PC-3 (cell line): ENCODE measurements at regions not wholly inside any gene's neighbourhood (a gene's known extent, or its start where the extent isn't known, plus 50 kb on each side); places are given as distances from the start of the nearest gene placed in this dataset.

Source experiments
- ATAC-seq: fragments of 200-7000 bp; cut with Tn5 transposase; 2 replicates; pipeline ENCODE4 v1.9.1; 2020; ENCODE audit warnings: mild to moderate bottlenecking, moderate library complexity
- BruUV-seq: library from RNA; stranded (reverse); fragments of 400-500 nt; replicated peaks from 2 replicates; lab custom pipeline; 2021; lab: Mats Ljungman, UMichigan
- CTCF ChIA-PET: fragments of 300-600 bp; sonication (Branson Sonifier 250); formaldehyde crosslinking; loops from one replicate; lab custom pipeline; 2022; ENCODE audit warnings: antibody characterized with exemption; lab: Charles Lee
- POLR2A ChIA-PET: fragments of 300-600 bp; sonication (Branson Sonifier 250); formaldehyde crosslinking; loops from one replicate; lab custom pipeline; 2022; ENCODE audit warnings: antibody characterized with exemption; ENCODE audit not compliant: unreplicated experiment; lab: Charles Lee
- DNase-seq: peaks from one replicate; pipeline ENCODE4 v3.0.0-alpha.2; 2015
- H2AFZ ChIP-seq: fragments of 300-600 bp; sonication (generic); 2 replicates; pipeline ENCODE4 v1.6.0; 2016; ENCODE audit warnings: antibody characterized with exemption, low read length
- H3F3A ChIP-seq: fragments of 300-600 bp; sonication (generic); one replicate; pipeline ENCODE4 v1.6.0; 2017; ENCODE audit warnings: antibody characterized with exemption, low read length, control low read depth, mild to moderate bottlenecking; ENCODE audit not compliant: unreplicated experiment
- H3K27ac ChIP-seq: fragments of 300-600 bp; sonication (generic); 2 replicates; pipeline ENCODE4 v1.5.1; 2016; ENCODE audit warnings: mild to moderate bottlenecking, low read length
- H3K27me3 ChIP-seq: fragments of 300-600 bp; sonication (generic); 2 replicates; pipeline ENCODE4 v1.6.1; 2016; ENCODE audit warnings: low read length, mixed read lengths
- H3K36me3 ChIP-seq: fragments of 300-600 bp; sonication (generic); 2 replicates; pipeline ENCODE4 v1.6.1; 2016; ENCODE audit warnings: low read depth, mixed run types, low read length, mixed read lengths
- H3K4me1 ChIP-seq: fragments of 300-600 bp; sonication (generic); 2 replicates; pipeline ENCODE4 v1.5.1; 2016; ENCODE audit warnings: low read length; ENCODE audit not compliant: insufficient read depth
- H3K4me2 ChIP-seq: fragments of 300-600 bp; sonication (generic); 2 replicates; pipeline ENCODE4 v1.6.0; 2016; ENCODE audit warnings: low read length
- H3K4me3 ChIP-seq: fragments of 300-600 bp; sonication (generic); 2 replicates; pipeline ENCODE4 v1.5.1; 2016; ENCODE audit warnings: mild to moderate bottlenecking, low read length, mixed read lengths
- H3K79me2 ChIP-seq: fragments of 300-600 bp; sonication (generic); 2 replicates; pipeline ENCODE4 v1.6.1; 2017; ENCODE audit warnings: low read length, mixed read lengths
- H3K9ac ChIP-seq: fragments of 300-600 bp; sonication (generic); 2 replicates; pipeline ENCODE4 v1.6.0; 2016; ENCODE audit warnings: mild to moderate bottlenecking, low read length
- H3K9me2 ChIP-seq: fragments of 300-600 bp; sonication (generic); replicated peaks from 2 replicates; pipeline ENCODE4 v1.6.1; 2016; ENCODE audit warnings: mixed run types, low read length, mixed read lengths
- H3K9me3 ChIP-seq: fragments of 300-600 bp; sonication (generic); 2 replicates; pipeline ENCODE4 v1.6.1; 2016; ENCODE audit warnings: low read length, mixed read lengths
- H4K20me1 ChIP-seq: fragments of 300-600 bp; sonication (generic); 2 replicates; pipeline ENCODE4 v1.6.1; 2016; ENCODE audit warnings: low read length, mixed read lengths
- EZH2 ChIP-seq: fragments of 300-600 bp; sonication (generic); IDR thresholded peaks from one replicate; pipeline ENCODE4 v1.6.1; 2017; ENCODE audit warnings: antibody characterized with exemption, mild to moderate bottlenecking, low read length; ENCODE audit not compliant: unreplicated experiment
- EZH2phosphoT487 ChIP-seq: fragments of 300-600 bp; sonication (generic); IDR thresholded peaks from 2 replicates; pipeline ENCODE4 v1.6.1; 2018; ENCODE audit warnings: mild to moderate bottlenecking, antibody characterized with exemption, low read length, borderline replicate concordance
- intact Hi-C: fragments of 100-400 bp; cut with micrococcal nuclease; formaldehyde crosslinking; loops from 2 replicates; pipeline ENCODE4 v1.9.0; 2023
- TF ChIP-seq, protein P1 (sequence below): fragments of 300-600 bp; sonication (generic); conservative IDR thresholded peaks from 2 replicates; pipeline ENCODE4 v1.5.1; 2017; ENCODE audit warnings: antibody characterized with exemption, low read depth, mild to moderate bottlenecking, low read length

DNA sequence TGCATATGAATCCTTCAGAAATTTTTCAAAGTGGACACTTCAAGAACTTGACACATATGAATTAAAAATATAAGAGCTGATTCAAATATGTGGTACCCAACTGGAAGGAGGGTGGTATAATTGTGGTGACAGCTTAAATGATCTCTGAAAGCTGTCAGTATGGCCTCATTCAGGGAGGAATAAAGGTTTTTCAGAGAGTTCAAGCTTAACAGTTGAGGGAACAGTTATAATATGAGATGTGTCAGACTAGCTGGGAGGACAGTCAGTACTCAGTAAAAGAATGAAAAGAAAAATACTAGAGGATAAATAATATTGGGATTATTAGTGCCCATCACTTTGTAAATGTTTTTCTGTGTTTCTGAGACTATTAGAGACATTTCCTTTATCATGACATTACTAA lies 277.5 kb downstream of the RASSF9 start:
- no peaks in the 10 kb centered on the region for H3K9me3 ChIP-seq
- CTCF ChIA-PET: no interaction called here
- ATAC-seq (no peak; the same call in 1 of the 2 replicates), DNase-seq (no peak)
- no peak overlapping the region for H2AFZ ChIP-seq
- no peaks in the 10 kb centered on the region for H3K36me3 ChIP-seq
- no peak overlapping the region for H3K27ac ChIP-seq
- H3F3A ChIP-seq: no peaks in the 10 kb centered on the region
- BruUV-seq: no TSS peak
- no peaks in the 10 kb centered on the region for H3K27me3 ChIP-seq
- POLR2A ChIA-PET: no interaction called here
- intact Hi-C loops: loop anchor here (5.0 kb wide), 1 partner anchor 71 kb away; no protein-coding TSS in a partner anchor
- H3K4me1 ChIP-seq: peaks cover 8% of the 10 kb centered on the region; the same call in 1 of the 2 replicates
- no peak overlapping the region for H3K9ac ChIP-seq
- TF ChIP-seq EZH2 (no peak), EZH2phosphoT487 (no peak)
- TF ChIP-seq, protein P1, sequence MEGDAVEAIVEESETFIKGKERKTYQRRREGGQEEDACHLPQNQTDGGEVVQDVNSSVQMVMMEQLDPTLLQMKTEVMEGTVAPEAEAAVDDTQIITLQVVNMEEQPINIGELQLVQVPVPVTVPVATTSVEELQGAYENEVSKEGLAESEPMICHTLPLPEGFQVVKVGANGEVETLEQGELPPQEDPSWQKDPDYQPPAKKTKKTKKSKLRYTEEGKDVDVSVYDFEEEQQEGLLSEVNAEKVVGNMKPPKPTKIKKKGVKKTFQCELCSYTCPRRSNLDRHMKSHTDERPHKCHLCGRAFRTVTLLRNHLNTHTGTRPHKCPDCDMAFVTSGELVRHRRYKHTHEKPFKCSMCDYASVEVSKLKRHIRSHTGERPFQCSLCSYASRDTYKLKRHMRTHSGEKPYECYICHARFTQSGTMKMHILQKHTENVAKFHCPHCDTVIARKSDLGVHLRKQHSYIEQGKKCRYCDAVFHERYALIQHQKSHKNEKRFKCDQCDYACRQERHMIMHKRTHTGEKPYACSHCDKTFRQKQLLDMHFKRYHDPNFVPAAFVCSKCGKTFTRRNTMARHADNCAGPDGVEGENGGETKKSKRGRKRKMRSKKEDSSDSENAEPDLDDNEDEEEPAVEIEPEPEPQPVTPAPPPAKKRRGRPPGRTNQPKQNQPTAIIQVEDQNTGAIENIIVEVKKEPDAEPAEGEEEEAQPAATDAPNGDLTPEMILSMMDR: no peak
- no peaks in the 10 kb centered on the region for H4K20me1 ChIP-seq
- no peaks in the 10 kb centered on the region for H3K9me2 ChIP-seq
- no peak overlapping the region for H3K4me3 ChIP-seq
- H3K4me2 ChIP-seq: no peak overlapping the region
- no peaks in the 10 kb centered on the region for H3K79me2 ChIP-seq

DNA sequence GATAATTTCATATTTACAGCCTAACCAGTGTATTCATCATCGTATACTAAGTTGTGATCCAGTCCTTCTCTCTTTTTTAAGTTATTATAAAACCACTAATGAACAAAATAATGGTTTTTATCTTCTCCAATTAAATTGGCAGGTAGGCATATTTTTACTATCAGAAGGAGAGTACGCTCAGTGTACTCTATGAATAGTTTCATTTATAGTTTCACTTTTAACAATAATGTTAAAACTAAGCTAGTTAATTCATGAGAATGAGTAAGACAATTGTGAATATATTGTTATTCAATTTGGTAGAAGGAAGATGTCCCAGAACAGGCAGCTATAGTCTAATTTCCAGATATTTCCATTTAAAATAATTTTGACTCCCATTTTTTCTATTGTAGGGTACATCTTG lies 277.1 kb downstream of the RASSF9 start:
- Histone ChIP-seq H2AFZ (no peak overlapping the region), H3K9me2 (no peaks in the 10 kb centered on the region), H3K4me1 (peaks cover 8% of the 10 kb centered on the region; the same call in 1 of the 2 replicates), H3K79me2 (no peaks in the 10 kb centered on the region), H3K27me3 (no peaks in the 10 kb centered on the region), H3K4me2 (no peak overlapping the region), H3K27ac (no peak overlapping the region), H3K4me3 (no peak overlapping the region), H3K9me3 (no peaks in the 10 kb centered on the region), H3K36me3 (no peaks in the 10 kb centered on the region), H4K20me1 (no peaks in the 10 kb centered on the region), H3F3A (no peaks in the 10 kb centered on the region), H3K9ac (no peak overlapping the region)
- DNase-seq (no peak), ATAC-seq (no peak)
- intact Hi-C loops: loop anchor here (5.0 kb wide), 1 partner anchor 72 kb away; no protein-coding TSS in a partner anchor
- ChIA-PET CTCF (interaction anchor here (0.7 kb wide), 2 partner anchors 134 to 489 kb away, joined by 3 read pairs; no protein-coding TSS in a partner anchor), POLR2A (no interaction called here)
- no peak for TF ChIP-seq EZH2phosphoT487
- no peak for TF ChIP-seq EZH2
- TF ChIP-seq, protein P1: no peak
- BruUV-seq: no TSS peak

DNA sequence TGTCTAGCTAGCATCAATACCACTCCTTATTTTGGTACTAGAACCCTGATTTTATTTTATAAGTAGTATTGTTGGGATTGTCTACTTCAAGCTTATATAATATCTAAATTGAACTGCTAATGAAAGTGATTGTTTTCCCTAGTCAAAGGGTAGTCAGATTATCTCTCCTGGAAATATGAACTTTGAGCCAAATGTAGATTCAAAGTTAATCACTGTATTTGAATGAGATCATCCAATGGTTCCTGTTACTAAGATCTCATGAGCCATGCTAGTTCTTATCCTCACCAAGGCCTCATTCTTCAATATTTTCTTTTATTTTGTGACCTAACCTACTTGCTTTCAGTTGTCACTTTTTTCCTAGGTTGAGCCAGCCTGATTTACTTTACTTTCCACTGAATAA lies 276.7 kb downstream of the RASSF9 start:
- no TSS peak for BruUV-seq

More for the DNA sequence above, 276.7 kb downstream of the RASSF9 start:
- intact Hi-C loops: loop anchor here (5.0 kb wide), 1 partner anchor 72 kb away; no protein-coding TSS in a partner anchor
- Histone ChIP-seq H3F3A (no peaks in the 10 kb centered on the region), H3K27me3 (no peaks in the 10 kb centered on the region), H3K4me1 (peaks cover 8% of the 10 kb centered on the region; the same call in 1 of the 2 replicates), H3K27ac (no peak overlapping the region), H3K36me3 (no peaks in the 10 kb centered on the region), H4K20me1 (no peaks in the 10 kb centered on the region), H3K9me2 (no peaks in the 10 kb centered on the region), H3K4me2 (no peak overlapping the region), H3K9me3 (no peaks in the 10 kb centered on the region), H3K9ac (no peak overlapping the region), H3K4me3 (no peak overlapping the region), H3K79me2 (no peaks in the 10 kb centered on the region), H2AFZ (no peak overlapping the region)
- ATAC-seq (0 out of 2 replicates have a peak, but pooled peaks have one; percentile 16), DNase-seq (peak; percentile 20)
- CTCF ChIA-PET: interaction anchor here (0.7 kb wide), 2 partner anchors 134 to 489 kb away, joined by 3 read pairs; no protein-coding TSS in a partner anchor
- no peak for TF ChIP-seq EZH2phosphoT487
- no peak for TF ChIP-seq EZH2
- TF ChIP-seq, protein P1: no peak
- POLR2A ChIA-PET: no interaction called here
